ENCODE measurements at regions not wholly inside any gene's neighbourhood (a gene's known extent, or its start where the extent isn't known, plus 50 kb on each side); places are given as distances from the start of the nearest gene placed in this dataset.

DNA sequence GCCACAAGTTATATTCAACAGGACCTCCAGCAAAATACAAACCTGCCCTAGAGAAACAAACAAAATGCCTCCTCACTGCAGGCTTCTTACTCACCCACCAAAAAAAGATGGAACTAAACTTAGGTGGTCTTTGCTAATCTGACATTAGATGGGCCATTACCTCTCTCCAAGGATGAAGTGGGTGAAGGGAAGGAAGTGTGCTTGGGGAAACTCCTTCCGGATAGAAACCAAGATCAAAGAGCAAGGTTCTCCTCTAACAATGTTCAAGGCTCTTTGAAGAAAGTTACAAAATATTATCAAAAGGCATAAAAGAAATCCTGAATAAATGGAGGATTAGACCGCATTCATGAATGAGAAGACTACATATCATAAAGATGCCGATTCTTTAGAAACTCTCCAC, 187.5 kb downstream of the ADSS2 start:
- intact Hi-C loops (cut with micrococcal nuclease): no loop called here

- intact Hi-C loops (cut with micrococcal nuclease): no loop called here
Observed at GRCh38 chr1:244265507-244265906, 186.2 kb downstream of the ADSS2 start.

DNA sequence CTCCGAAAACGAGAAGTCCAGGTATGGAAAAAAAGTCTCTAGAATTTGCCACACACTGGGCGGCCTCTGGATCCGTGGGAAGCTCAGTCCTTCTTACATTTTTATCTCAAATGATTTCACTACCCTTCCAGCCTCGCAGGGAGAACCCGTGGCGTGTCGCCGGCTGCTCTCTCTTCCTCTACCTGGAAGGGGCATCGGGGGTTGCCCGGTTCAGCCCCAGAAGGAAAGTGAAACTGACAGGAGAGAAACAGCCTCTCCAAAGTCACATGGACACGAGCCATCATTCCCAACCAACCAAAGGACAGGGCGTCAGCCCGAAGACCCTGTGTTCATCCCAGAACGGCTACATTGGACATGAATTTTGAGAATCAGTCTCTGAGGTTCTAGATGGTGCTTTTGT, 182.5 kb downstream of the ADSS2 start:
- intact Hi-C loops (cut with micrococcal nuclease): no loop called here

GRCh38 chr1:244271004-244271403, 180.7 kb downstream of the ADSS2 start:
- intact Hi-C loops (cut with micrococcal nuclease): loop anchor here (5.0 kb wide), 2 partner anchors 794 to 854 kb away; no protein-coding TSS in a partner anchor

DNA sequence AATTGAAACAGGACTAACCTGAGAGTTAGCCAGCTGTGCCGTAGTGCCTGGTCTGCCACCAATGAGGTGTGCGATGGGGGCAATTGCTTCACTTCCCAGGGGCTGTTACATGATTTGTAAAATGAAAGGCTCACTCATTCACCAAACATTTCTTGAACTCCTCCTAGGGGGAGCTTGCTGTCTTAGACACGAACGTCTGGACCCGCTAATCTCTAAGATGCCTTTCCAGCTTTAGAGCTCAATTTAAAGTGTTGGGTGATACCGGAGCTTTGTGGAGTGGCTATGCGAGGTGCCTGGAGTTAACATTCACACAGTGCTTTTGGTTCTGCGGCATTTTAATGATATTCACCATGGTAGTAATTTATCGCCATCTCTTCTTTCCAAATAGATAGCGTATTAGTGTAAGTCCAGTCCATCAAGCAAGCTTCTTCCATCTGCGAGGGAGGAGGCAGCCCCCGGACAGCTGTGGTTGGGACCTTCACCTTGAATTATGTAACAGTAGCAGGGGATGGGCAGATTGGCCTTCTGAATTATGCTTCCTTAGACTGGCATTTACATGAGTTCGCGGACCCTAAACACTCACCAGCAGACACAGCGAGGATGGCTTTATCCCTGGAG, 179.9 kb downstream of the ADSS2 start:
- intact Hi-C loops (cut with micrococcal nuclease): loop anchor here (2.0 to 5.0 kb wide), 3 partner anchors 794 to 1805 kb away; no protein-coding TSS in a partner anchor

DNA sequence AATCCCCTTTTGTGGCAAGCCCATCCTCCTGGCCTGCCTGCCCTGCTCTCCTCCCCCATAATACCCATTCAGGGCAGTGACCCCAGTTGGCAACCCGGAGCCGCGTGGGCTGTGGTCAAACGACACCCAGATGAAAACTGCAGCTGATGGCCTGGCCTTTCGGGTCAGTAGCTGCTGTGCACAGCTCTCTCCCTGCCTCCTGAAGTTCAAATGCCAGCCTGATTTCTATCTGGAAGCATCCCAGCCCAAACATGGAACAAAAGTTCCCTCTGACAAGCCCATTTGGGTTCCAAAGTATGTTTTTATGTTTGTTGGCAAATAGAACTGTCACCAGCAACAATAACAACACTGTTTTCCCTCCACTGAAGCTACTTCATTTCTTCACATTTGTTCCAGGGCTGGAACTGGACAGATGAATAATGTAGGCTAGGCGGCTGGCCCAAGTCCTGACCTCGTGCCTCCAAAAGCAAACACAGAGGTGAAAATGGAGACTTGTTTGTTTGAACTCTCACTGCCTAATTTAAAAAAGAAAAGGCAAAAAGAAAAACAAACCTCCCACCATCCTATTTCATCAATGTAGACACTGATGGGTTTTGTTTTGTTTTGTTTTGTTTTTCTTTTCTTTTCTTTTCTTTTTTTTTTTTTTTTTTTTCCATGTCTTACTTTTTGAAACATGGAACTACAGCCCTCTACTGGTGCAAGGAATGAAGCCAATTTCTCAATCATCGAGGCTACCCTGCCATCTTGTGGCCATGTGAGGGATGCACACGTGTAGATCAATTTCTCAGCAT, 179.0 kb downstream of the ADSS2 start:
- intact Hi-C loops (cut with micrococcal nuclease): loop anchor here (1.0 to 5.0 kb wide), 14 partner anchors 27 to 1818 kb away; no protein-coding TSS in a partner anchor

GRCh38 chr1:244273262-244273844, 178.4 kb downstream of the ADSS2 start:
- intact Hi-C loops (cut with micrococcal nuclease): loop anchor here (1.0 to 5.0 kb wide), 14 partner anchors 26 to 1819 kb away; no protein-coding TSS in a partner anchor

DNA sequence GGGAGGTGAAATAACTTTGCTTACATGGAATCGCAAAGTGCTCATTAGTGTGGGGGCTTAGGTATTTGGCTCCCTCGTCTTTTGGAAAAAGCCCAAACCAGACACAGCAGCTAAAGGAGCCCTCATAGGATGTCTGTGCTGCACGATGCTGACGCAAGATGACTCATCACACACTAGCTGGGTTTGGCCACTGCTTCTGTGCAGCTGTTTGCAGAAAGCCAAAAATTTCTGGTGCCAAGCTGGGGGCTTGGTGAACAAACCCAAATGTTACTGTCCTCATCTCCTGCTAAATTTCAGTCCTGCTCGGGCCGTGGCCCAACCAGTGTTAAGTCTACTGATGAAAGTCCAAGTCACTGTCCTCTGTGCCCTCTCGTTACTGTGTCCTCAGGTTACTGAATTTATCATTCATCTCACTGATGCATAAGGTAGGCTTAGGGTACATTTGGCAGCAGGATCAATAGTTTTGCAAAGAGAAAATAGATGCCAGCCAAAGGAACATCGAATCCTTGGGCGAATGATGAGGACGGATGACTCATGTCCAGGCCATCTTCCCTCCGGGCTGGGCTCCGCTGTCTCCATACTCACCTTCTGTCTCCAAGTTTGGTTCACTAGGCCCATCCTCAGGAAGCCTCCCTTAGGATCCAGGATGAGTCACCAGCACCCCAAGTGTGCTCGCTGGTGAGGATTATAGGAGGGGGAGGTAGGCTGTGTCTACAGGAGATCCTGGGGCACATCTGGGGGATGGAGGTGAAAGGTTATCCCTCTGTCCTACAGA, 177.7 kb downstream of the ADSS2 start:
- intact Hi-C loops (cut with micrococcal nuclease): loop anchor here (1.0 to 5.0 kb wide), 14 partner anchors 25 to 1820 kb away; no protein-coding TSS in a partner anchor

GRCh38 chr1:244276646-244277045, 175.1 kb downstream of the ADSS2 start:
- intact Hi-C loops (cut with micrococcal nuclease): no loop called here

DNA sequence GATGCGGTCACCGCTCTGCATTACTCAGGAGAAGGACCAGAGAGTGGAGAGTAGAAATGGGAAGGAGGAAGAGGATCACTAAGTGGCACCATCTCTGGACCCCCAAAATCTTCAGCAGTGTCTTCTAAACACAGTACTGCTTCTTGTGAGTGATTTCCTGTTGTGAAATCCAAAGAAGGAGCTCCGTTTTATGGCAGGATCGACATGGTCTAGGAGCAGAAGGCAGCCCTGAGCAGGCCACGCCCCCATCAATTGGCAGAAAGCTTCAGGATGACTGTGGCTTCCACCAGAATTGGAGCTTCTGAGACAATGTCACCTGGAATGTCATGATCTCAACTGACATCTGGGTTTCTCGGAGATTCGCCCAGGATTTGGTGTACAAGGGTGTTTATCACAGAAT, 171.5 kb downstream of the ADSS2 start:
- intact Hi-C loops (cut with micrococcal nuclease): no loop called here

GRCh38 chr1:244280859-244281258, 170.8 kb downstream of the ADSS2 start:
- intact Hi-C loops (cut with micrococcal nuclease): no loop called here

DNA sequence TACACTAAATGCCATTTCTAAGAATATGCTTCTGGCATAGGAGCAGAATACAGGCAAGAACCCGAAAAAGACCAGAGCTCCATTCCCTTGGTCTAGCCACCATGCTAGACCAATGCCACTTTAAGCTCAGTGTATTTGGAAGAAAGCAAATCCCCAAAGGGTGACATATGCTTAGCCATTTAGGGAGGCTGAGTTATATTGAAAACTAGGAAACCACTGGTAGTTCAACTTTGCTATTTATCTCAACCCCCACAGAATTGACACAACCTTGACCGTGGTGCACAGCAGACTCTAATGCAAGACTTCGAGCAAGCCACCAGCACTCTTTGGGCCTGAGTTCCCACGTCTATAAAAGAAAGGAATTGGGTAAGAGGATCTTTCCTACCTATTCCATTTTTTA, 167.9 kb downstream of the ADSS2 start:
- intact Hi-C loops (cut with micrococcal nuclease): no loop called here

DNA sequence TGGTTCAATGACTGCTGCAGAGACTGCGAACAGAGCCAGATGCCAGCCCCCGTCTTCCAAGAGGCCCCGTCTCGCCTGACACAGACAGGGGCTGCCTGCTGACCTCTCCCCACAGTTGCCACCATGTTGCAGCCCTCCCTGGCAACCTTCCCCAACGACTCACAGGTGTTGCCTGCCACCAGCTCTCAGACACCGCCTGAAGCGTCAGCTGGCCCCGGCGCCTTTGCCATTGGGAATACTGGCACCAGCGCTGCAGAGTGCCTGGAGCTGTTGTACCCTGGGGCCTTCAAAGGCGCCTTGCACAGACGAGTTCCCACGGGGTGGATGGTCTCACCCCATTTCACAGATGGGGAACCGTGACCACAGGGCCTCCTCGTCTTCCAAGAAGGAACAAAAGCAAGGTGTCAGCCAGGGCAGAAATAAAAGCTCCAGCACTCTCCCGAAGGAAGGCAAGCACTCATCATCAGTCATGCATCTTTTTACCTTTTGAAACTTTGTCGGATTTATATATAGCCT, 167.0 kb downstream of the ADSS2 start:
- intact Hi-C loops (cut with micrococcal nuclease): no loop called here

GRCh38 chr1:244286341-244286740, 165.4 kb downstream of the ADSS2 start:
- intact Hi-C loops (cut with micrococcal nuclease): no loop called here

DNA sequence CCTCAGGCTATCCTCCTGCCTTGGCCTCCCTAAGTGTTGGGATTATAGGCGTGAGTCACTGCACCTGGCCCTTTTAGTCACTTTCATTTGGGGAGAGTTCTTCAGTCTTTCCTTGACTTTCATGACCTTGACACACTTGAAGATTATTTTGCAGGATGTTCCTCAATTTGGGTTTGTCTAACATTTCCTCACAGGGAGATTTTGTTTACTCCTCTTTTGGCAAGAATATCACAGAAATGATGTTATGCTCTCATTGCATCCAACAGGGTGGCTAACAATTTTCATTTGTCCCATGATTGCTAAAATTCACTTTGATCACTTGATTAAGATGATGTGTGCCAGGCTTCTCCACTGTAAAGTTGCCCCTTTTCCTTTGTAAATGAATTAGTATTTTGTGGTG, 164.0 kb downstream of the ADSS2 start:
- intact Hi-C loops (cut with micrococcal nuclease): no loop called here

- intact Hi-C loops (cut with micrococcal nuclease): no loop called here
Observed at GRCh38 chr1:244288663-244289062, 163.0 kb downstream of the ADSS2 start.

GRCh38 chr1:244289991-244290785, 161.5 kb downstream of the ADSS2 start:
- intact Hi-C loops (cut with micrococcal nuclease): no loop called here

GRCh38 chr1:244291236-244292201, 160.2 kb downstream of the ADSS2 start:
- intact Hi-C loops (cut with micrococcal nuclease): no loop called here

GRCh38 chr1:244294599-244295224, 157.0 kb downstream of the ADSS2 start:
- intact Hi-C loops (cut with micrococcal nuclease): loop anchor here (5.0 kb wide), 1 partner anchor 308 kb away; no protein-coding TSS in a partner anchor
